SK-N-SH (cell line): ENCODE measurements at regions not wholly inside any gene's neighbourhood (a gene's known extent, or its start where the extent isn't known, plus 50 kb on each side); places are given as distances from the start of the nearest gene placed in this dataset.

ENCODE experiments used
- CTCF ChIA-PET: fragments of 300-600, 350-600 bp; formaldehyde crosslinking; extraction: SDS; loops from one replicate; lab custom pipeline; 2021; lab: Yijun Ruan, JAX
- POLR2A ChIA-PET: fragments of 350-600 bp; sonication (Branson Sonifier 250); formaldehyde crosslinking; extraction: SDS; loops from one replicate; lab custom pipeline; 2020; ENCODE audit warnings: antibody characterized with exemption, inconsistent platforms; lab: Yijun Ruan, JAX
- DNase-seq: peaks from one replicate; pipeline ENCODE4 v3.0.0; 2012
- H2AFZ ChIP-seq: fragments of 200-600 bp; sonication (generic); 2 replicates; pipeline ENCODE4 v1.8.1; 2016; ENCODE audit warnings: antibody characterized with exemption, mild to moderate bottlenecking, low read depth
- H3F3A ChIP-seq: fragments of 200-600 bp; sonication (generic); replicated peaks from 2 replicates; pipeline ENCODE3; 2016; ENCODE audit warnings: antibody characterized with exemption, mild to moderate bottlenecking; ENCODE audit not compliant: insufficient read depth
- H3K27ac ChIP-seq, 2 experiments: fragments of 200-500 bp in 1 of 2; fragments of 200-600 bp in 1 of 2; sonication (Bioruptor generic) in 1 of 2; sonication (generic), shearing (Covaris generic) in 1 of 2; 2 replicates each; pipeline versions ENCODE4 v1.5.1 to v1.6.1; 2014 to 2016; ENCODE audit warnings: low read depth in 2 of 2, inconsistent platforms in 1 of 2, low read length in 1 of 2, mild to moderate bottlenecking in 1 of 2, mixed read lengths in 1 of 2
- H3K27me3 ChIP-seq: fragments of 200-600 bp; sonication (generic), shearing (Covaris generic); 2 replicates; pipeline ENCODE4 v1.6.1; 2016; ENCODE audit warnings: mixed run types; ENCODE audit not compliant: insufficient read depth
- H3K36me3 ChIP-seq, 2 experiments: fragments of 200-500 bp in 1 of 2; fragments of 200-600 bp in 1 of 2; sonication (Bioruptor generic) in 1 of 2; sonication (generic) in 1 of 2; replicated peaks in 1 of 2; 2 replicates each; pipeline versions ENCODE3 to v1.5.1; 2014 to 2016; ENCODE audit warnings: low read length in 1 of 2, mild to moderate bottlenecking in 1 of 2; ENCODE audit not compliant: insufficient read depth in 2 of 2, control insufficient read depth in 1 of 2
- H3K4me1 ChIP-seq, 2 experiments: fragments of 200-500 bp in 1 of 2; fragments of 200-600 bp in 1 of 2; sonication (Bioruptor generic) in 1 of 2; sonication (generic), shearing (Covaris generic) in 1 of 2; 2 replicates each; pipeline versions ENCODE4 v1.5.1 to v1.6.1; 2014 to 2016; ENCODE audit warnings: low read depth in 1 of 2, low read length in 1 of 2, mixed run types in 1 of 2; ENCODE audit not compliant: insufficient read depth in 2 of 2, control insufficient read depth in 1 of 2
- H3K4me2 ChIP-seq: fragments of 200-600 bp; sonication (generic), shearing (Covaris generic); 2 replicates; pipeline ENCODE4 v1.6.1; 2017; ENCODE audit warnings: mixed run types
- H3K4me3 ChIP-seq, 2 experiments: fragments of 200-500 bp in 1 of 2; fragments of 200-600 bp in 1 of 2; sonication (Bioruptor generic) in 1 of 2; sonication (generic), shearing (Covaris generic) in 1 of 2; 2 replicates each; pipeline versions ENCODE4 v1.5.1 to v1.8.1; 2014 to 2016; ENCODE audit warnings: low read depth in 2 of 2, inconsistent platforms in 1 of 2, low read length in 1 of 2, mild to moderate bottlenecking in 1 of 2, mixed read lengths in 1 of 2, moderate library complexity in 1 of 2
- H3K79me2 ChIP-seq: fragments of 200-600 bp; sonication (generic); 2 replicates; pipeline ENCODE4 v1.8.1; 2017; ENCODE audit warnings: mild to moderate bottlenecking; ENCODE audit not compliant: insufficient read depth
- H3K9ac ChIP-seq: fragments of 200-600 bp; sonication (generic); 2 replicates; pipeline ENCODE4 v1.6.1; 2017; ENCODE audit warnings: mixed run types
- H3K9me2 ChIP-seq: fragments of 200-600 bp; sonication (generic); 2 replicates; pipeline ENCODE4 v1.6.1; 2017; ENCODE audit warnings: mixed run types
- H3K9me3 ChIP-seq: fragments of 200-600 bp; sonication (generic); 2 replicates; pipeline ENCODE4 v1.6.1; 2017; ENCODE audit warnings: mixed run types, mild to moderate bottlenecking, moderate library complexity
- H4K20me1 ChIP-seq: fragments of 200-600 bp; sonication (generic); 2 replicates; pipeline ENCODE4 v1.6.1; 2017; ENCODE audit warnings: mild to moderate bottlenecking, mixed run types; ENCODE audit not compliant: insufficient read depth
- CHD2 ChIP-seq: fragments of 150-350 bp; IDR thresholded peaks from 2 replicates; pipeline ENCODE4 v1.6.1; 2018; ENCODE audit warnings: low read length; ENCODE audit not compliant: partially characterized antibody
- CTCF ChIP-seq: fragments of 200-600 bp; sonication (generic); IDR thresholded peaks from 2 replicates; pipeline ENCODE4 v1.6.1; 2017; ENCODE audit warnings: antibody characterized with exemption, mild to moderate bottlenecking, moderate library complexity
- EZH2phosphoT487 ChIP-seq: fragments of 200-600 bp; sonication (generic); IDR thresholded peaks from 2 replicates; pipeline ENCODE4 v1.6.1; 2017; ENCODE audit warnings: low read depth, mixed run types, mild to moderate bottlenecking, antibody characterized with exemption, moderate library complexity, borderline replicate concordance
- FOXJ3 ChIP-seq: sonication (generic); formaldehyde crosslinking; IDR thresholded peaks from 2 replicates; pipeline ENCODE4 v1.5.1; 2020; ENCODE audit warnings: mild to moderate bottlenecking, missing genetic modification reagents
- GABPA ChIP-seq: IDR thresholded peaks from 2 replicates; pipeline ENCODE4 v1.4.0; 2012; ENCODE audit warnings: low read depth, mild to moderate bottlenecking
- MEF2A ChIP-seq: IDR thresholded peaks from 2 replicates; pipeline ENCODE4 v1.4.0; 2012; ENCODE audit warnings: low read depth, borderline replicate concordance
- MXI1 ChIP-seq: IDR thresholded peaks from 2 replicates; pipeline ENCODE4 v1.6.1; 2012; ENCODE audit warnings: mild to moderate bottlenecking, low read depth, low read length, improper control_type of control experiment
- NFIC ChIP-seq: IDR thresholded peaks from 2 replicates; pipeline ENCODE4 v1.4.0; 2012; ENCODE audit warnings: borderline replicate concordance
- POLR2AphosphoS5 ChIP-seq: IDR thresholded peaks from 2 replicates; pipeline ENCODE4 v1.6.1; 2012; ENCODE audit warnings: low read depth, low read length
- RCOR1 ChIP-seq: fragments of 150-350 bp; IDR thresholded peaks from 2 replicates; pipeline ENCODE4 v1.6.1; 2017; ENCODE audit warnings: antibody characterized with exemption, low read length
- REST ChIP-seq: IDR thresholded peaks from 2 replicates; pipeline ENCODE4 v1.6.1; 2012; ENCODE audit warnings: mild to moderate bottlenecking, low read depth, low read length, moderate library complexity
- RFX5 ChIP-seq: IDR thresholded peaks from 2 replicates; pipeline ENCODE4 v1.6.1; 2012; ENCODE audit warnings: mild to moderate bottlenecking, improper control_type of control experiment, low read length
- SIN3A ChIP-seq: IDR thresholded peaks from 2 replicates; pipeline ENCODE4 v1.6.1; 2012; ENCODE audit warnings: low read depth, mild to moderate bottlenecking, low read length, moderate library complexity, borderline replicate concordance
- USF1 ChIP-seq: IDR thresholded peaks from 2 replicates; pipeline ENCODE4 v1.4.0; 2012; ENCODE audit warnings: low read depth, borderline replicate concordance
- YY1 ChIP-seq: IDR thresholded peaks from 2 replicates; pipeline ENCODE4 v1.4.0; 2012; ENCODE audit warnings: low read depth, mild to moderate bottlenecking
- WGBS: methylation state at CpG from one replicate; pipeline ENCODE4 v1.1.6; 2017; ENCODE audit warnings: low lambda C conversion rate; 5-methylcytosine and 5-hydroxymethylcytosine counted together
- TF ChIP-seq, protein P1 (sequence below): fragments of 150-350 bp; IDR thresholded peaks from 2 replicates; pipeline ENCODE4 v1.6.1; 2017; ENCODE audit warnings: antibody characterized with exemption, low read length, low read depth, borderline replicate concordance
- TF ChIP-seq, protein P2 (sequence below): IDR thresholded peaks from 2 replicates; pipeline ENCODE4 v1.4.0; 2012; ENCODE audit warnings: low read depth
- TF ChIP-seq, protein P3 (sequence below): IDR thresholded peaks from 2 replicates; pipeline ENCODE4; 2012

GRCh38 chr11:11009179-11009578 is 151.3 kb upstream of the ZBED5 start:
- H4K20me1 ChIP-seq, result no peaks in the 10 kb centered on the region
- no peak for DNase-seq
- no peak overlapping the region for H3K4me2 ChIP-seq
- no peaks in the 10 kb centered on the region for H3K36me3 ChIP-seq
- H3F3A ChIP-seq, result no peaks in the 10 kb centered on the region
- 51% methylated on average over 3 of the region's 4 CpGs for WGBS
- H3K9me2 ChIP-seq, result no peaks in the 10 kb centered on the region
- no peaks in the 10 kb centered on the region for H3K79me2 ChIP-seq
- no peak overlapping the region for H3K4me3 ChIP-seq
- 0 out of 2 replicates have a peak, but pooled peaks cover 5% of the 10 kb centered on the region for H3K9me3 ChIP-seq
- no peak for TF ChIP-seq CHD2
- TF ChIP-seq, all 33 proteins: peak for 0
- Histone ChIP-seq H2AFZ (no peak overlapping the region), H3K9ac (no peak overlapping the region), H3K4me1 (peaks cover 0 to 10% of the 10 kb centered on the region in 2 experiments; a peak in 1 of 4 replicates), H3K27me3 (no peaks in the 10 kb centered on the region; the same call in 1 of the 2 replicates), H3K27ac (no peak overlapping the region)
- ChIA-PET CTCF (interaction anchor here (2.6 to 3.5 kb wide), 3 partner anchors 8 to 76 kb away, joined by 9 to 25 read pairs (median 17); no protein-coding TSS in a partner anchor), POLR2A (no interaction called here)

- no peak overlapping the region for H3K27ac ChIP-seq
- POLR2A ChIA-PET, result no interaction called here
- CTCF ChIA-PET, result interaction anchor here (0.8 to 1.6 kb wide), 4 partner anchors 20 to 106 kb away, joined by 3 read pairs; no protein-coding TSS in a partner anchor
- no peak for DNase-seq
- no peak overlapping the region for H3K9ac ChIP-seq
- peaks cover 0 to 7% of the 10 kb centered on the region in 2 experiments; a peak in 2 of 4 replicates for H3K4me1 ChIP-seq
- no peak overlapping the region for H3K4me3 ChIP-seq
- H3F3A ChIP-seq, result no peaks in the 10 kb centered on the region
- no peak overlapping the region for H3K4me2 ChIP-seq
- H3K9me3 ChIP-seq, result 0 out of 2 replicates have a peak, but pooled peaks cover 5% of the 10 kb centered on the region
- H3K36me3 ChIP-seq, result no peaks in the 10 kb centered on the region
- WGBS, result 14% methylated on average over 1 of the region's 1 CpG
- no peak overlapping the region for H2AFZ ChIP-seq
- no peaks in the 10 kb centered on the region for H4K20me1 ChIP-seq
- H3K27me3 ChIP-seq, result no peaks in the 10 kb centered on the region; the same call in 1 of the 2 replicates
- no peaks in the 10 kb centered on the region for H3K79me2 ChIP-seq
- H3K9me2 ChIP-seq, result no peaks in the 10 kb centered on the region
- TF ChIP-seq USF1 (no peak), FOXJ3 (CRISPR knock-in tag) (no peak), GABPA (no peak), MXI1 (no peak), YY1 (no peak), POLR2AphosphoS5 (no peak), SIN3A (no peak), RFX5 (no peak), EZH2phosphoT487 (no peak), RCOR1 (no peak), REST (no peak), CHD2 (no peak), NFIC (no peak), CTCF (no peak), MEF2A (no peak)
- TF ChIP-seq, protein P1, sequence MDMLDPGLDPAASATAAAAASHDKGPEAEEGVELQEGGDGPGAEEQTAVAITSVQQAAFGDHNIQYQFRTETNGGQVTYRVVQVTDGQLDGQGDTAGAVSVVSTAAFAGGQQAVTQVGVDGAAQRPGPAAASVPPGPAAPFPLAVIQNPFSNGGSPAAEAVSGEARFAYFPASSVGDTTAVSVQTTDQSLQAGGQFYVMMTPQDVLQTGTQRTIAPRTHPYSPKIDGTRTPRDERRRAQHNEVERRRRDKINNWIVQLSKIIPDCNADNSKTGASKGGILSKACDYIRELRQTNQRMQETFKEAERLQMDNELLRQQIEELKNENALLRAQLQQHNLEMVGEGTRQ, result no peak
- TF ChIP-seq, protein P2, sequence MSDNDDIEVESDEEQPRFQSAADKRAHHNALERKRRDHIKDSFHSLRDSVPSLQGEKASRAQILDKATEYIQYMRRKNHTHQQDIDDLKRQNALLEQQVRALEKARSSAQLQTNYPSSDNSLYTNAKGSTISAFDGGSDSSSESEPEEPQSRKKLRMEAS, result no peak
- TF ChIP-seq, protein P3, sequence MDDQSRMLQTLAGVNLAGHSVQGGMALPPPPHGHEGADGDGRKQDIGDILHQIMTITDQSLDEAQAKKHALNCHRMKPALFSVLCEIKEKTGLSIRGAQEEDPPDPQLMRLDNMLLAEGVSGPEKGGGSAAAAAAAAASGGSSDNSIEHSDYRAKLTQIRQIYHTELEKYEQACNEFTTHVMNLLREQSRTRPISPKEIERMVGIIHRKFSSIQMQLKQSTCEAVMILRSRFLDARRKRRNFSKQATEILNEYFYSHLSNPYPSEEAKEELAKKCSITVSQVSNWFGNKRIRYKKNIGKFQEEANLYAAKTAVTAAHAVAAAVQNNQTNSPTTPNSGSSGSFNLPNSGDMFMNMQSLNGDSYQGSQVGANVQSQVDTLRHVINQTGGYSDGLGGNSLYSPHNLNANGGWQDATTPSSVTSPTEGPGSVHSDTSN, result no peak
These were observed 146.2 kb upstream of the ZBED5 start for GRCh38 chr11:11004069-11004468.
